ENCODE measurements at regions not wholly inside any gene's neighbourhood (a gene's known extent, or its start where the extent isn't known, plus 50 kb on each side); places are given as distances from the start of the nearest gene placed in this dataset.

DNA sequence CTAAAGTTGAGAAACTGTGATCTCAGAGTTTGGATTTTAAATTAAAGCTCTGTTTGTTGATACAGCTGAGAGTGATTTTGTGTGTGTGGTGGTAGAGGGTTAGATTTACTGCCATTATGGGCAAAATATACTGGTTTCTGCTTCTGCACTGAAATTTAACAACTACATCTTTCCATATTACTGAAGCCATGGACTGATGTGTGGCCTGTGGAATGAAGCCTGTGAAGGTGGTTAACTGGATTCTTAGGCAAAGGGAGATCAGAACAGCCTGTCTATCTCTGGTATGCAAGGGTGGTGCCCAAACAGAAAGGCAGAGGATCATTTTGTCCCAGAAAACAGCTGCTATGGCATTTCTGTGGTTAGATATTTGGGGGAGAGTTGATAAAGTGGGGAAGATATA is 297.3 kb upstream of the THBS1 start:
- H3K4me2 ChIP-seq (ENCODE audit: insufficient read depth, low read length, poor library complexity, severe bottlenecking): no peak overlapping the region
- no peaks in the 10 kb centered on the region for H3K9me3 ChIP-seq (replicated peaks in 1 of 2; ENCODE audit: control insufficient read depth in 2 of 2, insufficient read depth in 1 of 2, low read depth in 1 of 2, low read length in 2 of 2)
- H3K18ac ChIP-seq (ENCODE audit: low read length): no peak overlapping the region
- no peak overlapping the region for H3K4me3 ChIP-seq (ENCODE audit: low read length in 2 of 2)
- H3K4ac ChIP-seq (ENCODE audit: low read length): no peak overlapping the region
- no peak overlapping the region for H2BK5ac ChIP-seq (ENCODE audit: low read length)
- no peaks in the 10 kb centered on the region for H3K36me3 ChIP-seq (replicated peaks in 1 of 2; ENCODE audit: control insufficient read depth in 2 of 2, insufficient read depth in 2 of 2, low read length in 2 of 2)
- no peaks in the 10 kb centered on the region for H3K79me1 ChIP-seq (ENCODE audit: low read depth, low read length)
- no peak overlapping the region for H2BK15ac ChIP-seq (ENCODE audit: low read length)
- H4K91ac ChIP-seq (ENCODE audit: low read depth, low read length, poor library complexity): no peak overlapping the region
- no peak for DNase-seq (ENCODE audit: low spot score)
- H3K9ac ChIP-seq (ENCODE audit: low read depth, low read length, poor library complexity): no peak overlapping the region
- H3K4me1 ChIP-seq (ENCODE audit: control insufficient read depth in 2 of 2, insufficient read depth in 1 of 2, low read depth in 1 of 2, low read length in 2 of 2): no peaks in the 10 kb centered on the region
- no peak overlapping the region for H2BK120ac ChIP-seq (ENCODE audit: low read depth, low read length)
- no peaks in the 10 kb centered on the region for H3K27me3 ChIP-seq (ENCODE audit: control insufficient read depth in 3 of 3, insufficient read depth in 3 of 3, low read depth in 1 of 3, low read length in 3 of 3)
- no peak overlapping the region for H2BK12ac ChIP-seq (ENCODE audit: low read length)
- H4K8ac ChIP-seq (ENCODE audit: low read depth, low read length): no peak overlapping the region
- H2AFZ ChIP-seq (ENCODE audit: low read length): no peak overlapping the region
- H3K14ac ChIP-seq (ENCODE audit: low read length): no peak overlapping the region
- no peak overlapping the region for H3K23ac ChIP-seq (ENCODE audit: low read depth, low read length, poor library complexity)
- no peak overlapping the region for H2AK5ac ChIP-seq (ENCODE audit: low read depth, low read length)
- H3K27ac ChIP-seq (replicated peaks; ENCODE audit: low read length): no peak overlapping the region

DNA sequence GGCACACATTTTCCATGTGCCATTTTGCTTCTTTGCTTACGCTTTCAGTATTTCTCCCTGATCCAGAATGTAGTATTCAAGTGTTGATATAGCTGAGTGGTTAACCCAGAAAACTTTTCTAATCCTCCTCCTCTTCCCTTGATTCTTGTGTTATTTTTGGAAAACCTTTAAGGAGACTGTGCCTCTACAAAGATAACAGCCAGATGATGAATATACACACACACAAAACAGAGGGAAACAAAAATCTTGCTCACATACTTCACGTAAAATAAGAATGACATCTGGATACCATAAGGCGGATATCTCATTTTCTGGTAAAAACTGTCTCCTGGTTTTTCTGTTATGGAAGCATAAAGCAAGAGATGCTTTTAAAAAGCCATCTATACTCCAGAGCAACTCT is 295.8 kb upstream of the THBS1 start:
- Histone ChIP-seq H3K79me1 (ENCODE audit: low read depth, low read length) (no peaks in the 10 kb centered on the region), H3K36me3 (replicated peaks in 1 of 2; ENCODE audit: control insufficient read depth in 2 of 2, insufficient read depth in 2 of 2, low read length in 2 of 2) (no peaks in the 10 kb centered on the region), H3K23ac (ENCODE audit: low read depth, low read length, poor library complexity) (no peak overlapping the region), H3K14ac (ENCODE audit: low read length) (no peak overlapping the region), H3K18ac (ENCODE audit: low read length) (no peak overlapping the region), H2BK12ac (ENCODE audit: low read length) (no peak overlapping the region), H2BK5ac (ENCODE audit: low read length) (no peak overlapping the region), H3K4ac (ENCODE audit: low read length) (no peak overlapping the region), H2AFZ (ENCODE audit: low read length) (no peak overlapping the region), H3K4me1 (ENCODE audit: control insufficient read depth in 2 of 2, insufficient read depth in 1 of 2, low read depth in 1 of 2, low read length in 2 of 2) (no peaks in the 10 kb centered on the region), H4K8ac (ENCODE audit: low read depth, low read length) (no peak overlapping the region), H2BK120ac (ENCODE audit: low read depth, low read length) (no peak overlapping the region), H3K27me3 (ENCODE audit: control insufficient read depth in 3 of 3, insufficient read depth in 3 of 3, low read depth in 1 of 3, low read length in 3 of 3) (no peaks in the 10 kb centered on the region), H2AK5ac (ENCODE audit: low read depth, low read length) (no peak overlapping the region), H4K91ac (ENCODE audit: low read depth, low read length, poor library complexity) (no peak overlapping the region), H3K27ac (replicated peaks; ENCODE audit: low read length) (no peak overlapping the region), H3K9ac (ENCODE audit: low read depth, low read length, poor library complexity) (no peak overlapping the region), H3K4me2 (ENCODE audit: insufficient read depth, low read length, poor library complexity, severe bottlenecking) (no peak overlapping the region), H3K9me3 (replicated peaks in 1 of 2; ENCODE audit: control insufficient read depth in 2 of 2, insufficient read depth in 1 of 2, low read depth in 1 of 2, low read length in 2 of 2) (no peaks in the 10 kb centered on the region), H2BK15ac (ENCODE audit: low read length) (no peak overlapping the region), H3K4me3 (ENCODE audit: low read length in 2 of 2) (no peak overlapping the region)
- no CpG with 5 or more reads among the region's 3 CpGs for WGBS, 2 donors (ENCODE audit: extremely low coverage in 2 of 2, insufficient read length in 2 of 2, insufficient replicate concordance in 1 of 2)
- no peak for DNase-seq (ENCODE audit: low spot score)

DNA sequence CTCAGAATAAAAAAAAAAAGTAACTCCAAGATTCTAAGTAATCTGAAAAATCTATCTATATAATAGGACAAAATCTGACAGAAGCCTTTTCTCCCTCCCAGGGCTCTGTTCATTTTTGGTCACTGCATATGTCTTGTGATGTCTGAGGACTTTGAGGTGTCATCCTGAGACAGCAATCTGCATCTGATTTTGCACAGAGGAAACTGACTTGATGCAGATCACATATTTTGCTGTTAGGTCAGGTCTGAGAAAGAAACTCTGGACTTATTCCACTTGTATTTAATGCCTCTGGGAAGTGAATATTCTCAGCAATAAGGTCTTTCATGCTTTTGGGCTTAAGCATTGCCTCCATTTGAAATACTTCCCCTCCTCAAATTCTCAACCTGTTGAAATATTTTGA is 295.2 kb upstream of the THBS1 start:
- Histone ChIP-seq H3K14ac (ENCODE audit: low read length) (no peak overlapping the region), H3K27ac (replicated peaks; ENCODE audit: low read length) (no peak overlapping the region)

GRCh38 chr15:39286706-39287105 is 294.2 kb upstream of the THBS1 start:
- Histone ChIP-seq H3K23ac (ENCODE audit: low read depth, low read length, poor library complexity) (no peak overlapping the region), H3K9ac (ENCODE audit: low read depth, low read length, poor library complexity) (no peak overlapping the region), H3K79me1 (ENCODE audit: low read depth, low read length) (no peaks in the 10 kb centered on the region), H3K4ac (ENCODE audit: low read length) (no peak overlapping the region), H2BK12ac (ENCODE audit: low read length) (no peak overlapping the region), H3K18ac (ENCODE audit: low read length) (no peak overlapping the region), H2AFZ (ENCODE audit: low read length) (no peak overlapping the region), H2BK5ac (ENCODE audit: low read length) (no peak overlapping the region), H2AK5ac (ENCODE audit: low read depth, low read length) (no peak overlapping the region), H2BK15ac (ENCODE audit: low read length) (no peak overlapping the region), H3K36me3 (replicated peaks in 1 of 2; ENCODE audit: control insufficient read depth in 2 of 2, insufficient read depth in 2 of 2, low read length in 2 of 2) (no peaks in the 10 kb centered on the region), H4K91ac (ENCODE audit: low read depth, low read length, poor library complexity) (no peak overlapping the region), H3K9me3 (replicated peaks in 1 of 2; ENCODE audit: control insufficient read depth in 2 of 2, insufficient read depth in 1 of 2, low read depth in 1 of 2, low read length in 2 of 2) (no peaks in the 10 kb centered on the region), H3K27ac (replicated peaks; ENCODE audit: low read length) (no peak overlapping the region), H3K14ac (ENCODE audit: low read length) (no peak overlapping the region), H2BK120ac (ENCODE audit: low read depth, low read length) (no peak overlapping the region), H3K4me3 (ENCODE audit: low read length in 2 of 2) (no peak overlapping the region), H3K4me1 (ENCODE audit: control insufficient read depth in 2 of 2, insufficient read depth in 1 of 2, low read depth in 1 of 2, low read length in 2 of 2) (no peaks in the 10 kb centered on the region), H4K8ac (ENCODE audit: low read depth, low read length) (no peak overlapping the region), H3K4me2 (ENCODE audit: insufficient read depth, low read length, poor library complexity, severe bottlenecking) (no peak overlapping the region), H3K27me3 (ENCODE audit: control insufficient read depth in 3 of 3, insufficient read depth in 3 of 3, low read depth in 1 of 3, low read length in 3 of 3) (no peaks in the 10 kb centered on the region)
- WGBS, 2 donors (ENCODE audit: extremely low coverage in 2 of 2, insufficient read length in 2 of 2, insufficient replicate concordance in 1 of 2): no CpG with 5 or more reads among the region's 2 CpGs
- DNase-seq (ENCODE audit: low spot score): no peak

More for the DNA sequence above, 295.2 kb upstream of the THBS1 start:
- H3K23ac ChIP-seq (ENCODE audit: low read depth, low read length, poor library complexity): no peak overlapping the region
- no peak overlapping the region for H3K4me3 ChIP-seq (ENCODE audit: low read length in 2 of 2)
- no peak for DNase-seq (ENCODE audit: low spot score)
- no peak overlapping the region for H3K4ac ChIP-seq (ENCODE audit: low read length)
- no peaks in the 10 kb centered on the region for H3K36me3 ChIP-seq (replicated peaks in 1 of 2; ENCODE audit: control insufficient read depth in 2 of 2, insufficient read depth in 2 of 2, low read length in 2 of 2)
- no peak overlapping the region for H2BK5ac ChIP-seq (ENCODE audit: low read length)
- no peak overlapping the region for H4K8ac ChIP-seq (ENCODE audit: low read depth, low read length)
- H2BK15ac ChIP-seq (ENCODE audit: low read length): no peak overlapping the region
- H2BK12ac ChIP-seq (ENCODE audit: low read length): no peak overlapping the region
- no peak overlapping the region for H2AK5ac ChIP-seq (ENCODE audit: low read depth, low read length)
- no peak overlapping the region for H3K18ac ChIP-seq (ENCODE audit: low read length)
- no peaks in the 10 kb centered on the region for H3K79me1 ChIP-seq (ENCODE audit: low read depth, low read length)
- H3K4me2 ChIP-seq (ENCODE audit: insufficient read depth, low read length, poor library complexity, severe bottlenecking): no peak overlapping the region
- H3K4me1 ChIP-seq (ENCODE audit: control insufficient read depth in 2 of 2, insufficient read depth in 1 of 2, low read depth in 1 of 2, low read length in 2 of 2): no peaks in the 10 kb centered on the region
- H4K91ac ChIP-seq (ENCODE audit: low read depth, low read length, poor library complexity): no peak overlapping the region
- no peak overlapping the region for H3K9ac ChIP-seq (ENCODE audit: low read depth, low read length, poor library complexity)
- no peaks in the 10 kb centered on the region for H3K9me3 ChIP-seq (replicated peaks in 1 of 2; ENCODE audit: control insufficient read depth in 2 of 2, insufficient read depth in 1 of 2, low read depth in 1 of 2, low read length in 2 of 2)
- H3K27me3 ChIP-seq (ENCODE audit: control insufficient read depth in 3 of 3, insufficient read depth in 3 of 3, low read depth in 1 of 3, low read length in 3 of 3): no peaks in the 10 kb centered on the region
- H2BK120ac ChIP-seq (ENCODE audit: low read depth, low read length): no peak overlapping the region
- no peak overlapping the region for H2AFZ ChIP-seq (ENCODE audit: low read length)

Data from neuronal stem cell (in vitro differentiated cells).